ENCODE measurements at regions not wholly inside any gene's neighbourhood (a gene's known extent, or its start where the extent isn't known, plus 50 kb on each side); places are given as distances from the start of the nearest gene placed in this dataset.

DNA sequence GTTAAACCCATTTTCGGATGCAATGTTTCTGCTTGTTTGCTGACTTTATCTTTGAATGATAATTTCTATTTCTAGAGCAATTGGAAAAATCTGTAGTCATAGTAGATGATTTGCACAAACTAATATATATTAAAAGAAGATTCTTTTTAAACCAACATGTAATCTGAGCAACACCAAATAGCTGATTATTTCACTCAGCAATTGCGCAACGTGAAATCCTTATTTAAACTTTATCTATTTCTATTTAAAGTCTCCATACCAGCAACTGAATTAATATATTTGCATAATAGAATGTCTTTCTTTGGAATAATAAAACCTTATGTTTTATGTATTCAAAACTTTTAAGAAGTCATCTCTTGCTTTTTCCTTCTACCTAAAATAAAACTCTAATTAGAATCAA is 1132.4 kb downstream of the FLRT2 start:
- TF ChIP-seq NFIC (IDR thresholded peaks at IDR 0.05; ENCODE audit: low read depth, low read length) (no peak), ETV6 (conservative IDR thresholded peaks at IDR 0.05 in 1 of 2, IDR thresholded peaks at IDR 0.05 in 1 of 2; ENCODE audit: borderline replicate concordance in 1 of 2, low read depth in 1 of 2) (no peak), CHD1 (IDR thresholded peaks at IDR 0.05; ENCODE audit: low read depth, low read length) (no peak), CBFB (IDR thresholded peaks at IDR 0.05; ENCODE audit: low read depth) (no peak), IKZF2 (IDR thresholded peaks at IDR 0.05) (no peak), DPF2 (IDR thresholded peaks at IDR 0.05) (no peak), MYB (IDR thresholded peaks at IDR 0.05; ENCODE audit: borderline replicate concordance, low read depth, low read length) (no peak), ZZZ3 (IDR thresholded peaks at IDR 0.05; ENCODE audit: control insufficient read depth, insufficient read length, low read depth) (no peak), POLR2A (IDR thresholded peaks at IDR 0.05; ENCODE audit: low read depth, low read length) (no peak), RUNX3 (IDR thresholded peaks at IDR 0.05; ENCODE audit: low read length) (no peak), JUND (IDR thresholded peaks at IDR 0.05; ENCODE audit: low read depth, low read length) (no peak), NR2C1 (IDR thresholded peaks at IDR 0.05) (no peak)
- TF ChIP-seq, protein P1, sequence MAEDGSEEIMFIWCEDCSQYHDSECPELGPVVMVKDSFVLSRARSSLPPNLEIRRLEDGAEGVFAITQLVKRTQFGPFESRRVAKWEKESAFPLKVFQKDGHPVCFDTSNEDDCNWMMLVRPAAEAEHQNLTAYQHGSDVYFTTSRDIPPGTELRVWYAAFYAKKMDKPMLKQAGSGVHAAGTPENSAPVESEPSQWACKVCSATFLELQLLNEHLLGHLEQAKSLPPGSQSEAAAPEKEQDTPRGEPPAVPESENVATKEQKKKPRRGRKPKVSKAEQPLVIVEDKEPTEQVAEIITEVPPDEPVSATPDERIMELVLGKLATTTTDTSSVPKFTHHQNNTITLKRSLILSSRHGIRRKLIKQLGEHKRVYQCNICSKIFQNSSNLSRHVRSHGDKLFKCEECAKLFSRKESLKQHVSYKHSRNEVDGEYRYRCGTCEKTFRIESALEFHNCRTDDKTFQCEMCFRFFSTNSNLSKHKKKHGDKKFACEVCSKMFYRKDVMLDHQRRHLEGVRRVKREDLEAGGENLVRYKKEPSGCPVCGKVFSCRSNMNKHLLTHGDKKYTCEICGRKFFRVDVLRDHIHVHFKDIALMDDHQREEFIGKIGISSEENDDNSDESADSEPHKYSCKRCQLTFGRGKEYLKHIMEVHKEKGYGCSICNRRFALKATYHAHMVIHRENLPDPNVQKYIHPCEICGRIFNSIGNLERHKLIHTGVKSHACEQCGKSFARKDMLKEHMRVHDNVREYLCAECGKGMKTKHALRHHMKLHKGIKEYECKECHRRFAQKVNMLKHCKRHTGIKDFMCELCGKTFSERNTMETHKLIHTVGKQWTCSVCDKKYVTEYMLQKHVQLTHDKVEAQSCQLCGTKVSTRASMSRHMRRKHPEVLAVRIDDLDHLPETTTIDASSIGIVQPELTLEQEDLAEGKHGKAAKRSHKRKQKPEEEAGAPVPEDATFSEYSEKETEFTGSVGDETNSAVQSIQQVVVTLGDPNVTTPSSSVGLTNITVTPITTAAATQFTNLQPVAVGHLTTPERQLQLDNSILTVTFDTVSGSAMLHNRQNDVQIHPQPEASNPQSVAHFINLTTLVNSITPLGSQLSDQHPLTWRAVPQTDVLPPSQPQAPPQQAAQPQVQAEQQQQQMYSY (CRISPR knock-in tag; IDR thresholded peaks at IDR 0.05) = no peak
- TF ChIP-seq, protein P2, sequence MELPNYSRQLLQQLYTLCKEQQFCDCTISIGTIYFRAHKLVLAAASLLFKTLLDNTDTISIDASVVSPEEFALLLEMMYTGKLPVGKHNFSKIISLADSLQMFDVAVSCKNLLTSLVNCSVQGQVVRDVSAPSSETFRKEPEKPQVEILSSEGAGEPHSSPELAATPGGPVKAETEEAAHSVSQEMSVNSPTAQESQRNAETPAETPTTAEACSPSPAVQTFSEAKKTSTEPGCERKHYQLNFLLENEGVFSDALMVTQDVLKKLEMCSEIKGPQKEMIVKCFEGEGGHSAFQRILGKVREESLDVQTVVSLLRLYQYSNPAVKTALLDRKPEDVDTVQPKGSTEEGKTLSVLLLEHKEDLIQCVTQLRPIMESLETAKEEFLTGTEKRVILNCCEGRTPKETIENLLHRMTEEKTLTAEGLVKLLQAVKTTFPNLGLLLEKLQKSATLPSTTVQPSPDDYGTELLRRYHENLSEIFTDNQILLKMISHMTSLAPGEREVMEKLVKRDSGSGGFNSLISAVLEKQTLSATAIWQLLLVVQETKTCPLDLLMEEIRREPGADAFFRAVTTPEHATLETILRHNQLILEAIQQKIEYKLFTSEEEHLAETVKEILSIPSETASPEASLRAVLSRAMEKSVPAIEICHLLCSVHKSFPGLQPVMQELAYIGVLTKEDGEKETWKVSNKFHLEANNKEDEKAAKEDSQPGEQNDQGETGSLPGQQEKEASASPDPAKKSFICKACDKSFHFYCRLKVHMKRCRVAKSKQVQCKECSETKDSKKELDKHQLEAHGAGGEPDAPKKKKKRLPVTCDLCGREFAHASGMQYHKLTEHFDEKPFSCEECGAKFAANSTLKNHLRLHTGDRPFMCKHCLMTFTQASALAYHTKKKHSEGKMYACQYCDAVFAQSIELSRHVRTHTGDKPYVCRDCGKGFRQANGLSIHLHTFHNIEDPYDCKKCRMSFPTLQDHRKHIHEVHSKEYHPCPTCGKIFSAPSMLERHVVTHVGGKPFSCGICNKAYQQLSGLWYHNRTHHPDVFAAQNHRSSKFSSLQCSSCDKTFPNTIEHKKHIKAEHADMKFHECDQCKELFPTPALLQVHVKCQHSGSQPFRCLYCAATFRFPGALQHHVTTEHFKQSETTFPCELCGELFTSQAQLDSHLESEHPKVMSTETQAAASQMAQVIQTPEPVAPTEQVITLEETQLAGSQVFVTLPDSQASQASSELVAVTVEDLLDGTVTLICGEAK (IDR thresholded peaks at IDR 0.05; ENCODE audit: borderline replicate concordance) = no peak
- TF ChIP-seq, protein P3, sequence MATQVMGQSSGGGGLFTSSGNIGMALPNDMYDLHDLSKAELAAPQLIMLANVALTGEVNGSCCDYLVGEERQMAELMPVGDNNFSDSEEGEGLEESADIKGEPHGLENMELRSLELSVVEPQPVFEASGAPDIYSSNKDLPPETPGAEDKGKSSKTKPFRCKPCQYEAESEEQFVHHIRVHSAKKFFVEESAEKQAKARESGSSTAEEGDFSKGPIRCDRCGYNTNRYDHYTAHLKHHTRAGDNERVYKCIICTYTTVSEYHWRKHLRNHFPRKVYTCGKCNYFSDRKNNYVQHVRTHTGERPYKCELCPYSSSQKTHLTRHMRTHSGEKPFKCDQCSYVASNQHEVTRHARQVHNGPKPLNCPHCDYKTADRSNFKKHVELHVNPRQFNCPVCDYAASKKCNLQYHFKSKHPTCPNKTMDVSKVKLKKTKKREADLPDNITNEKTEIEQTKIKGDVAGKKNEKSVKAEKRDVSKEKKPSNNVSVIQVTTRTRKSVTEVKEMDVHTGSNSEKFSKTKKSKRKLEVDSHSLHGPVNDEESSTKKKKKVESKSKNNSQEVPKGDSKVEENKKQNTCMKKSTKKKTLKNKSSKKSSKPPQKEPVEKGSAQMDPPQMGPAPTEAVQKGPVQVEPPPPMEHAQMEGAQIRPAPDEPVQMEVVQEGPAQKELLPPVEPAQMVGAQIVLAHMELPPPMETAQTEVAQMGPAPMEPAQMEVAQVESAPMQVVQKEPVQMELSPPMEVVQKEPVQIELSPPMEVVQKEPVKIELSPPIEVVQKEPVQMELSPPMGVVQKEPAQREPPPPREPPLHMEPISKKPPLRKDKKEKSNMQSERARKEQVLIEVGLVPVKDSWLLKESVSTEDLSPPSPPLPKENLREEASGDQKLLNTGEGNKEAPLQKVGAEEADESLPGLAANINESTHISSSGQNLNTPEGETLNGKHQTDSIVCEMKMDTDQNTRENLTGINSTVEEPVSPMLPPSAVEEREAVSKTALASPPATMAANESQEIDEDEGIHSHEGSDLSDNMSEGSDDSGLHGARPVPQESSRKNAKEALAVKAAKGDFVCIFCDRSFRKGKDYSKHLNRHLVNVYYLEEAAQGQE (IDR thresholded peaks at IDR 0.05; ENCODE audit: low read depth, low read length) = no peak
- no peak for FAIRE-seq
- in situ Hi-C loops (cut with MboI) = no loop called here
- Histone ChIP-seq H3K27me3 (replicated peaks in 1 of 2; ENCODE audit: control insufficient read depth in 2 of 2, insufficient read depth in 2 of 2, low read length in 1 of 2) (no peaks in the 10 kb centered on the region), H3K79me2 (ENCODE audit: control insufficient read depth, insufficient read depth, low read length) (no peaks in the 10 kb centered on the region), H3K4me2 (ENCODE audit: control insufficient read depth, insufficient read depth) (no peak overlapping the region), H3K4me1 (ENCODE audit: control insufficient read depth, insufficient read depth, low read length) (no peaks in the 10 kb centered on the region), H3K9me3 (replicated peaks; ENCODE audit: control insufficient read depth, insufficient read depth, low read length) (no peaks in the 10 kb centered on the region), H3K4me3 (no peak overlapping the region), H3K36me3 (ENCODE audit: control insufficient read depth in 2 of 2, insufficient read depth in 2 of 2, low read length in 1 of 2) (no peaks in the 10 kb centered on the region), H3K27ac (ENCODE audit: control insufficient read depth, insufficient read depth) (no peak overlapping the region), H4K20me1 (ENCODE audit: control insufficient read depth, insufficient read depth) (no peaks in the 10 kb centered on the region), H2AFZ (ENCODE audit: control insufficient read depth, low read depth, low read length) (no peak overlapping the region), H3K9ac (ENCODE audit: control insufficient read depth, insufficient read depth, low read length) (no peak overlapping the region)
- 70% methylated on average over 3 of the region's 3 CpGs for WGBS (ENCODE audit: insufficient coverage, insufficient replicate concordance, low lambda C conversion rate, missing lambda C conversion rate)
- no peak for DNase-seq (ENCODE audit: low read depth, low spot score)
- RAD21 ChIA-PET (ENCODE audit: unreplicated experiment) = no interaction called here
- no TSS peak for BruUV-seq (replicated peaks)
- intact Hi-C loops (cut with micrococcal nuclease; ENCODE audit: unreplicated experiment) = no loop called here
- SMC1A ChIA-PET (ENCODE audit: uncharacterized antibody, unreplicated experiment) = no interaction called here
- POLR2A ChIA-PET = no interaction called here
- ATAC-seq = no peak
- CTCF ChIA-PET = interaction anchor here (2.5 kb wide), 1 partner anchor 7 kb away, joined by 12 read pairs; no protein-coding TSS in a partner anchor
